WI38 (cell line): ENCODE measurements at regions not wholly inside any gene's neighbourhood (a gene's known extent, or its start where the extent isn't known, plus 50 kb on each side); places are given as distances from the start of the nearest gene placed in this dataset.

Experiments
- H3K4me3 ChIP-seq: 2 replicates; pipeline ENCODE4 v1.5.1; 2011; ENCODE audit warnings: low read depth, mild to moderate bottlenecking, control low read depth, low read length
- CTCF ChIP-seq: IDR thresholded peaks from 2 replicates; pipeline ENCODE4 v1.5.1; 2012; ENCODE audit warnings: low read depth, mild to moderate bottlenecking, control low read depth, low read length

- TF ChIP-seq CTCF: no peak
- no peak overlapping the region for H3K4me3 ChIP-seq
Measured at GRCh38 chr2:60657673-60658072, 98.4 kb upstream of the PAPOLG start.

- H3K4me3 ChIP-seq: no peak overlapping the region
- no peak for TF ChIP-seq CTCF
Measured at GRCh38 chr2:60659026-60659425, 97.0 kb upstream of the PAPOLG start.

GRCh38 chr2:60661073-60661738 lies 94.9 kb upstream of the PAPOLG start:
- TF ChIP-seq CTCF: no peak
- H3K4me3 ChIP-seq: no peak overlapping the region

GRCh38 chr2:60662781-60663180 lies 93.3 kb upstream of the PAPOLG start:
- H3K4me3 ChIP-seq: no peak overlapping the region
- TF ChIP-seq CTCF: no peak

GRCh38 chr2:60671966-60672365 lies 84.1 kb upstream of the PAPOLG start:
- no peak overlapping the region for H3K4me3 ChIP-seq
- no peak for TF ChIP-seq CTCF

GRCh38 chr2:60674524-60675165 lies 81.4 kb upstream of the PAPOLG start:
- TF ChIP-seq CTCF: peak; percentile 81
- H3K4me3 ChIP-seq: no peak overlapping the region

GRCh38 chr2:60675301-60675700 lies 80.8 kb upstream of the PAPOLG start:
- no peak for TF ChIP-seq CTCF
- H3K4me3 ChIP-seq: no peak overlapping the region
